ENCODE measurements at regions not wholly inside any gene's neighbourhood (a gene's known extent, or its start where the extent isn't known, plus 50 kb on each side); places are given as distances from the start of the nearest gene placed in this dataset.
A peak's percentile ranks its signal among the peaks of the same experiment; 100 is the strongest.

GRCh38 chr11:80173371-80174136 is 732.7 kb upstream of the TENM4 start:
- no peak overlapping the region for H3K27ac Mint-ChIP-seq
- 94 to 100% methylated on average over 1 to 3 of the region's 3 CpGs for WGBS, 2 experiments (ENCODE audit: insufficient coverage in 1 of 2, insufficient read length in 1 of 2)
- no peak overlapping the region for H3K9ac ChIP-seq (ENCODE audit: extremely low read depth, low read length, poor library complexity, severe bottlenecking)
- H3K9me3 Mint-ChIP-seq = peaks cover 5% of the 10 kb centered on the region
- no peak overlapping the region for H3K4me3 ChIP-seq (ENCODE audit: low read length)
- no peaks in the 10 kb centered on the region for H3K36me3 ChIP-seq (ENCODE audit: control insufficient read depth, insufficient read depth, low read length)
- H3K27ac ChIP-seq (ENCODE audit: low read depth, low read length) = no peak overlapping the region
- peaks cover 1% of the 10 kb centered on the region for H3K27me3 Mint-ChIP-seq (ENCODE audit: insufficient read depth)
- H3K4me1 ChIP-seq (ENCODE audit: control insufficient read depth, insufficient read depth, low read length) = no peaks in the 10 kb centered on the region
- TF ChIP-seq CTCF (conservative IDR thresholded peaks at IDR 0.05) = no peak
- H3K9me3 ChIP-seq (ENCODE audit: control insufficient read depth, low read length) = no peaks in the 10 kb centered on the region
- H3K4me3 Mint-ChIP-seq = no peak overlapping the region
- DNase-seq = no peak
- no peaks in the 10 kb centered on the region for H3K36me3 Mint-ChIP-seq (ENCODE audit: low read depth)
- H3K4me1 Mint-ChIP-seq = no peaks in the 10 kb centered on the region
- no peaks in the 10 kb centered on the region for H3K27me3 ChIP-seq (ENCODE audit: control insufficient read depth, insufficient read depth, low read length, poor library complexity, severe bottlenecking)

- Histone ChIP-seq H3K27me3 (ENCODE audit: control insufficient read depth, insufficient read depth, low read length, poor library complexity, severe bottlenecking) (no peaks in the 10 kb centered on the region), H3K4me3 (ENCODE audit: low read length) (no peak overlapping the region), H3K27ac (ENCODE audit: low read depth, low read length) (no peak overlapping the region), H3K9ac (ENCODE audit: extremely low read depth, low read length, poor library complexity, severe bottlenecking) (no peak overlapping the region), H3K9me3 (ENCODE audit: control insufficient read depth, low read length) (no peaks in the 10 kb centered on the region), H3K36me3 (ENCODE audit: control insufficient read depth, insufficient read depth, low read length) (no peaks in the 10 kb centered on the region), H3K4me1 (ENCODE audit: control insufficient read depth, insufficient read depth, low read length) (no peaks in the 10 kb centered on the region)
- no peak overlapping the region for H3K4me3 Mint-ChIP-seq
- WGBS, 2 experiments (ENCODE audit: insufficient coverage in 1 of 2, insufficient read length in 1 of 2) = 90 to 92% methylated on average over 2 of the region's 2 CpGs
- no peaks in the 10 kb centered on the region for H3K36me3 Mint-ChIP-seq (ENCODE audit: low read depth)
- no peak for DNase-seq
- TF ChIP-seq CTCF (conservative IDR thresholded peaks at IDR 0.05) = no peak
- peaks cover 5% of the 10 kb centered on the region for H3K4me1 Mint-ChIP-seq
- no peak overlapping the region for H3K27ac Mint-ChIP-seq
- H3K27me3 Mint-ChIP-seq (ENCODE audit: insufficient read depth) = peaks cover 5% of the 10 kb centered on the region
- peaks cover 5% of the 10 kb centered on the region for H3K9me3 Mint-ChIP-seq
Observed at GRCh38 chr11:80168796-80169195, 728.0 kb upstream of the TENM4 start.

- H3K4me3 Mint-ChIP-seq = no peak overlapping the region
- Histone ChIP-seq H3K9ac (ENCODE audit: extremely low read depth, low read length, poor library complexity, severe bottlenecking) (no peak overlapping the region), H3K9me3 (ENCODE audit: control insufficient read depth, low read length) (no peaks in the 10 kb centered on the region), H3K4me1 (ENCODE audit: control insufficient read depth, insufficient read depth, low read length) (no peaks in the 10 kb centered on the region), H3K27ac (ENCODE audit: low read depth, low read length) (peak overlapping the region; percentile 45), H3K4me3 (ENCODE audit: low read length) (no peak overlapping the region), H3K27me3 (ENCODE audit: control insufficient read depth, insufficient read depth, low read length, poor library complexity, severe bottlenecking) (no peaks in the 10 kb centered on the region), H3K36me3 (ENCODE audit: control insufficient read depth, insufficient read depth, low read length) (no peaks in the 10 kb centered on the region)
- TF ChIP-seq CTCF (conservative IDR thresholded peaks at IDR 0.05) = no peak
- peaks cover 5% of the 10 kb centered on the region for H3K27me3 Mint-ChIP-seq (ENCODE audit: insufficient read depth)
- H3K36me3 Mint-ChIP-seq (ENCODE audit: low read depth) = no peaks in the 10 kb centered on the region
- H3K9me3 Mint-ChIP-seq = peaks cover 5% of the 10 kb centered on the region
- 58 to 64% methylated on average over 2 to 3 of the region's 3 CpGs for WGBS, 2 experiments (ENCODE audit: insufficient coverage in 1 of 2, insufficient read length in 1 of 2)
- no peak overlapping the region for H3K27ac Mint-ChIP-seq
- DNase-seq = no peak
- H3K4me1 Mint-ChIP-seq = peaks cover 5% of the 10 kb centered on the region
Observed at GRCh38 chr11:80167766-80168165, 726.9 kb upstream of the TENM4 start.

Measured in endodermal cell (in vitro differentiated cells).